Upper lobe of left lung (tissue), 6 donors: ENCODE measurements at regions not wholly inside any gene's neighbourhood (a gene's known extent, or its start where the extent isn't known, plus 50 kb on each side); places are given as distances from the start of the nearest gene placed in this dataset.

Experiments used
- ATAC-seq, 2 donors: fragments of 200-7000 bp; cut with Tn5 transposase; one replicate each; pipeline ENCODE4 v1.9.1; 2022; ENCODE audit warnings: mild to moderate bottlenecking in 2 of 2, moderate library complexity in 2 of 2; ENCODE audit not compliant: low FRiP score in 2 of 2
- DNase-seq, 2 donors: peaks; one replicate each; pipeline ENCODE4 v3.0.0-alpha.2; 2019 to 2020
- H3K27ac ChIP-seq, 4 donors: fragments of 200-600 bp; sonication (generic); one replicate each; pipeline ENCODE4 v1.5.1; 2016 to 2019
- H3K27me3 ChIP-seq, 4 donors: fragments of 200-600 bp; sonication (generic); one replicate each; pipeline ENCODE4 v1.5.1; 2017 to 2019
- H3K36me3 ChIP-seq, 4 donors: fragments of 200-600 bp; sonication (generic); one replicate each; pipeline ENCODE4 v1.5.1; 2016 to 2019
- H3K4me1 ChIP-seq, 4 donors: fragments of 200-600 bp; sonication (generic); one replicate each; pipeline ENCODE4 v1.5.1; 2018 to 2019
- H3K4me3 ChIP-seq, 4 donors: fragments of 200-600 bp; sonication (generic); one replicate each; pipeline ENCODE4 v1.5.1; 2017 to 2019; ENCODE audit warnings: mild to moderate bottlenecking in 2 of 4, moderate library complexity in 1 of 4
- H3K9me3 ChIP-seq, 4 donors: fragments of 200-600 bp; sonication (generic); one replicate each; pipeline ENCODE4 v1.5.1; 2018 to 2019
- EP300 ChIP-seq, 4 donors: sonication (generic); formaldehyde crosslinking; IDR thresholded peaks; one replicate each; pipeline ENCODE4 v1.5.1; 2017; ENCODE audit warnings: antibody characterized with exemption in 4 of 4, control low read depth in 2 of 4
- POLR2A ChIP-seq, 4 donors: fragments of 450-650 bp; IDR thresholded peaks; one replicate each; pipeline ENCODE4 v1.5.1; 2016 to 2017; ENCODE audit warnings: antibody characterized with exemption in 4 of 4, mild to moderate bottlenecking in 2 of 4
- POLR2AphosphoS5 ChIP-seq, 2 donors: sonication (generic); formaldehyde crosslinking; IDR thresholded peaks; one replicate each; pipeline ENCODE4 v1.5.1; 2017; ENCODE audit warnings: antibody characterized with exemption in 2 of 2
- WGBS, 2 donors: methylation state at CpG; one replicate each; pipeline ENCODE4 v1.1.5; 2017 to 2018; 5-methylcytosine and 5-hydroxymethylcytosine counted together
- TF ChIP-seq, protein P1 (sequence below), 6 experiments: fragments of 450-650 bp in 4 of 6; fragments of 200-600 bp in 2 of 6; sonication (generic) in 2 of 6; IDR thresholded peaks; one replicate each; pipeline ENCODE4 v1.5.1; 2016 to 2019; ENCODE audit warnings: antibody characterized with exemption in 6 of 6
- donor health status: DM: no; HTN: no; CAD: no; lungs with moderate emphysema.
- donor health status: DM: no; HTN: yes; CAD: no; lungs with severe emphysema.

DNA sequence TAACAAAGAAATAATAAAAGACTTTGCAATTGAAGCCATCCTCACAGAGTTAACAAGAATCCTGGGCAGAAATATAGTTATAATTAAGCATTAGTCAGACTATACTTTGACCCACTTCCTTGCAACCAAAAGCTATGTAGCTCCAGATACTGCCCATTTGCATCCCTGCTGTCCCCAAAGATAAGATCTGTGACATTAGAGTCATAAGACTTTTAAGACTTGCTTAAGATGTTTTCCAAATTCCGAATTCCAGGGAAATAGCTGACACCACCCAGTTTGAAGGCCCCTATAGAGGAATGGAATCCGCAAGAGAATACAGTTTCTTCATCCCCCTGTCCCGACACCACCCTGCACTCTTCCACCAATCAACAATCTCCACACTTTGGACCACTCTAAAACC is 69.5 kb upstream of the TLK1 start:
- H3K9me3 ChIP-seq: no peaks in the 10 kb centered on the region
- no peak for DNase-seq
- 79 to 93% methylated on average over 3 of the region's 3 CpGs for WGBS, 2 donors
- no peak for ATAC-seq
- H3K27me3 ChIP-seq: no peaks in the 10 kb centered on the region
- TF ChIP-seq EP300 (IDR thresholded peaks at IDR 0.05) (no peak), POLR2AphosphoS5 (IDR thresholded peaks at IDR 0.05) (no peak), POLR2A (IDR thresholded peaks at IDR 0.05) (no peak)
- TF ChIP-seq, protein P1, sequence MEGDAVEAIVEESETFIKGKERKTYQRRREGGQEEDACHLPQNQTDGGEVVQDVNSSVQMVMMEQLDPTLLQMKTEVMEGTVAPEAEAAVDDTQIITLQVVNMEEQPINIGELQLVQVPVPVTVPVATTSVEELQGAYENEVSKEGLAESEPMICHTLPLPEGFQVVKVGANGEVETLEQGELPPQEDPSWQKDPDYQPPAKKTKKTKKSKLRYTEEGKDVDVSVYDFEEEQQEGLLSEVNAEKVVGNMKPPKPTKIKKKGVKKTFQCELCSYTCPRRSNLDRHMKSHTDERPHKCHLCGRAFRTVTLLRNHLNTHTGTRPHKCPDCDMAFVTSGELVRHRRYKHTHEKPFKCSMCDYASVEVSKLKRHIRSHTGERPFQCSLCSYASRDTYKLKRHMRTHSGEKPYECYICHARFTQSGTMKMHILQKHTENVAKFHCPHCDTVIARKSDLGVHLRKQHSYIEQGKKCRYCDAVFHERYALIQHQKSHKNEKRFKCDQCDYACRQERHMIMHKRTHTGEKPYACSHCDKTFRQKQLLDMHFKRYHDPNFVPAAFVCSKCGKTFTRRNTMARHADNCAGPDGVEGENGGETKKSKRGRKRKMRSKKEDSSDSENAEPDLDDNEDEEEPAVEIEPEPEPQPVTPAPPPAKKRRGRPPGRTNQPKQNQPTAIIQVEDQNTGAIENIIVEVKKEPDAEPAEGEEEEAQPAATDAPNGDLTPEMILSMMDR (IDR thresholded peaks at IDR 0.05): no peak
- H3K4me1 ChIP-seq: no peaks in the 10 kb centered on the region
- H3K4me3 ChIP-seq: no peak overlapping the region
- H3K36me3 ChIP-seq: no peaks in the 10 kb centered on the region
- no peak overlapping the region for H3K27ac ChIP-seq

DNA sequence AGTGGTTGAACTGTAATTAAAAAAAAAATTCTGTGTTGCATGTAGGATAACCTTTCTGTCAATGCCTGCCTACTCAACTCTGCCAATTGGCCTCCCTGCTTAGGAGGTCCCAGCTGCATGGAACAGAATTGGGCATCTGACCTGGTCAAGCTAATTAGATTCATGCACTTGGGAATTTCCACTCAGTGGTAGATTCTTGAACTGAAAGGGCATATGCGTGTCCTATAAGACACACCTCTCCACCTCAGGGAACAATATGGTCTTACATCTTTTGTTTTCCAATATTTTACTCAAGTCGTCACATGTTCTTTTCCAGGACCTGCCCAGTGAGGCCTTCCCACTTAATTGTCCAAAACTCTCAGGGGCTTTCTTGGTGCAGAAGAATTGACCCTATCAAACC is 68.1 kb upstream of the TLK1 start:
- no peaks in the 10 kb centered on the region for H3K27me3 ChIP-seq
- DNase-seq (no peak), ATAC-seq (no peak)
- no peaks in the 10 kb centered on the region for H3K4me1 ChIP-seq
- H3K27ac ChIP-seq: no peak overlapping the region
- no peaks in the 10 kb centered on the region for H3K36me3 ChIP-seq
- no peaks in the 10 kb centered on the region for H3K9me3 ChIP-seq
- 92 to 94% methylated on average over 2 of the region's 2 CpGs for WGBS, 2 donors
- no peak overlapping the region for H3K4me3 ChIP-seq
- TF ChIP-seq POLR2AphosphoS5 (IDR thresholded peaks at IDR 0.05) (no peak), POLR2A (IDR thresholded peaks at IDR 0.05) (no peak), EP300 (IDR thresholded peaks at IDR 0.05) (no peak)
- TF ChIP-seq, protein P1 (IDR thresholded peaks at IDR 0.05): no peak

DNA sequence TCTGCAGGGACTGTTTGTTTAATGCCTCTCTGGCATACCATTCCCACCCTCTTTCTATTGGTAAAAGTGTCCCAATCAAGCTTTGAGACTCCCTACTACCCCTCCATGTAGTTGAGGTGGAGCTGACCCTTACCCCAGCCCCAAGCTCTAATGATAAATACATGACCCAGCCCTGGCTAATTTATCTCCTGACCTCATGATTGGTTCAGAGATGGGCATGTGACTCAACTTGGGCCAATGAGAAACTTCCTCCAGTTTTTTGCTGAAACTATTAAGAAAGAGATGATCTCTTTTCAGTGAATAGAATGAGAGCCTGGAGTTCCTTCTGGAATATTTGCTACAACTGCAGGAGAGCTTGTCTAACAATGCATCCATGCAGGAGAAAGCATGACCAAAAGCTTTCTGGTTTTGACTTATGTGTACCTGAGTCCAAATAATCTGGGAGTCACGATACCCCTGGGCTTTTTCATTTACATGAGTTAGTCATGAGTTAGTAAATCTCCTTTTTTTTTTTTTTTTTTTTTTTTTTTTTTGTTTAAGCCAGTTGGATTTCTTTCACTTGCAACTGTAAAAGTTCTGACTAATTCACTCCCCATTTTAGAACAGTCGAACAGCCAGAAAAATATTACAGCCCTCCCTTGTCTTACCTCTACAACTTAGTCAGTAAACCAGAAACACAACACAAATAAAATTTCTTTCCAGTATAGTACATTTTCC is 66.5 kb upstream of the TLK1 start:
- no peak for ATAC-seq
- no peaks in the 10 kb centered on the region for H3K36me3 ChIP-seq
- H3K4me1 ChIP-seq: no peaks in the 10 kb centered on the region
- no peaks in the 10 kb centered on the region for H3K27me3 ChIP-seq
- H3K9me3 ChIP-seq: no peaks in the 10 kb centered on the region
- no peak for DNase-seq
- 97 to 98% methylated on average over 2 of the region's 2 CpGs for WGBS, 2 donors
- TF ChIP-seq, protein P1 (IDR thresholded peaks at IDR 0.05): no peak
- TF ChIP-seq POLR2A (IDR thresholded peaks at IDR 0.05) (no peak), POLR2AphosphoS5 (IDR thresholded peaks at IDR 0.05) (no peak), EP300 (IDR thresholded peaks at IDR 0.05) (no peak)
- no peak overlapping the region for H3K27ac ChIP-seq
- no peak overlapping the region for H3K4me3 ChIP-seq

DNA sequence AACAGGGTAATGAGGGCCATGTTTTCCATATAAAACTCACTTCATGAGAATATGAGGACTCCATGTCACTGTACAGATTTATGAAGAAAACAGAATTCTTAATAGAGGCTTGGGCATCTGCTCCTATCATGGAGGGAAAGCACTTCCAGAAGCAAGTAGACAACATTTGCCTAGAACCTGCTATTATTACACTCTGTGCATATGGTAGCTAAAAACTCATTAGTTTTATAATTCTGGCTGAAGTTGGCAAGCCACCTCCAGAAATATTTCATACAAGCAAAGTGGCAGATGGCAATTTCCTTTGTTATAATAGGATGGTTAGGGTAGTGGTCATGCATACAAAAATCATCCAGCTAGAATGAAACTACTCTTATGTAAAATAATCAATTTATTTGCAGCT is 65.8 kb upstream of the TLK1 start:
- H3K27ac ChIP-seq: no peak overlapping the region
- H3K36me3 ChIP-seq: no peaks in the 10 kb centered on the region
- no peak for ATAC-seq
- TF ChIP-seq, protein P1 (IDR thresholded peaks at IDR 0.05): no peak
- no peak overlapping the region for H3K4me3 ChIP-seq
- H3K4me1 ChIP-seq: no peaks in the 10 kb centered on the region
- H3K27me3 ChIP-seq: no peaks in the 10 kb centered on the region
- H3K9me3 ChIP-seq: no peaks in the 10 kb centered on the region
- DNase-seq: no peak

DNA sequence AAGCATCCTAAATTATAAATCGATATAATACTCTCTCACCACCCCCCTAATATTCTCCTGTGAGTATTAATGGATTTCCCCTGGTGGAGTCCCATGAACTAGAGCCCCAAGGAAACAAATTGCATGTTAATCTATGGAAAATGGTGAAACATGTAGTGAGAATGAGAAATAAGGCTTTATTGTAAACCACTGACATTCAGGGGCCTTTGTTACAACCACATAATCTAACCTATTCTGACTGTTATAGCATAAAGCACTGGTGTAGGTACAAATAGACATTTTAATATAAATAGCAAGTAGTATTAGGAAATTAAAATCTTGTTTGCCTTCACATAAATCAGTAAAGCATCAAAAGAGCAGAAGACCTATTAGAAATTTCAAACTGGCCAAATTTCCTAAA is 65.3 kb upstream of the TLK1 start:
- ATAC-seq (no peak), DNase-seq (no peak)
- Histone ChIP-seq H3K4me1 (no peaks in the 10 kb centered on the region), H3K36me3 (no peaks in the 10 kb centered on the region), H3K4me3 (no peak overlapping the region), H3K27me3 (no peaks in the 10 kb centered on the region), H3K9me3 (no peaks in the 10 kb centered on the region), H3K27ac (no peak overlapping the region)
- TF ChIP-seq POLR2AphosphoS5 (IDR thresholded peaks at IDR 0.05): no peak
- TF ChIP-seq, protein P1 (IDR thresholded peaks at IDR 0.05): no peak
- TF ChIP-seq POLR2A (IDR thresholded peaks at IDR 0.05): no peak
- TF ChIP-seq EP300 (IDR thresholded peaks at IDR 0.05): no peak
- WGBS, 2 donors: 80 to 84% methylated on average over 1 of the region's 1 CpG
